AG09319 (cell line): ENCODE measurements at regions not wholly inside any gene's neighbourhood (a gene's known extent, or its start where the extent isn't known, plus 50 kb on each side); places are given as distances from the start of the nearest gene placed in this dataset.
"Not testable (repeated sequence)": the region's sequence is repeated elsewhere in the genome, so short reads cannot be mapped to it uniquely, and the experiment has no call there.

Source experiments
- DNase-seq: peaks from one replicate; pipeline ENCODE4 v3.0.0-alpha.2; 2010; ENCODE audit warnings: low read depth; ENCODE audit errors: extremely low read depth
- CTCF ChIP-seq: IDR thresholded peaks from 2 replicates; pipeline ENCODE4 v1.5.1; 2011; ENCODE audit warnings: low read depth, mild to moderate bottlenecking, inconsistent platforms, low read length, moderate library complexity

- DNase-seq = no peak
- no peak for TF ChIP-seq CTCF
Observed at GRCh38 chr10:125409756-125410155, 249.4 kb upstream of the CTBP2 start.

GRCh38 chr10:125407557-125407956 lies 247.2 kb upstream of the CTBP2 start:
- no peak for DNase-seq
- no peak for TF ChIP-seq CTCF

- no peak for DNase-seq
- no peak for TF ChIP-seq CTCF
Observed at GRCh38 chr10:125407000-125407502, 246.7 kb upstream of the CTBP2 start.

GRCh38 chr10:125404902-125405301 lies 244.5 kb upstream of the CTBP2 start:
- DNase-seq = not testable (repeated sequence)

GRCh38 chr10:125401462-125401861 lies 241.1 kb upstream of the CTBP2 start:
- TF ChIP-seq CTCF = no peak
- DNase-seq = no peak

DNA sequence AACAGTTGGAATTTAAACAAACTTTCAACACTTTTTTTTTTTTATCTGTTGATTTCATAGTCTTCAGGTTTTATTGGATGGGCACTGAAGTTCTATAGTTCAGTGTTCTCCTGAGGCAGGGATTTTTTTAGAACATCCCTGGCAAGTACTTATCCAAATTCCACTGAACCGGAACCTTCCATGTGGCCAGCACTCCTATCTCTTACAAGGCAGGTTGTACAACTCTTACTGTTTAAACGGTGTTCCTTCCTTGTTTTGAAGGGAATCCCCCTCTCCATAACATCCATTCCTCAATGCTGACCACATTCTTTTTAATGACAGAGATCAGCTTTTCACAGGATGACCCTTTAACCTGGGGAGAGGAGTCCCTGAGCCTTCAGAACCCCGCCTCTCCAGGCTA lies 238.9 kb upstream of the CTBP2 start:
- TF ChIP-seq CTCF = no peak
- no peak for DNase-seq

- no peak for TF ChIP-seq CTCF
Observed at GRCh38 chr10:125398270-125398669, 237.9 kb upstream of the CTBP2 start.

DNA sequence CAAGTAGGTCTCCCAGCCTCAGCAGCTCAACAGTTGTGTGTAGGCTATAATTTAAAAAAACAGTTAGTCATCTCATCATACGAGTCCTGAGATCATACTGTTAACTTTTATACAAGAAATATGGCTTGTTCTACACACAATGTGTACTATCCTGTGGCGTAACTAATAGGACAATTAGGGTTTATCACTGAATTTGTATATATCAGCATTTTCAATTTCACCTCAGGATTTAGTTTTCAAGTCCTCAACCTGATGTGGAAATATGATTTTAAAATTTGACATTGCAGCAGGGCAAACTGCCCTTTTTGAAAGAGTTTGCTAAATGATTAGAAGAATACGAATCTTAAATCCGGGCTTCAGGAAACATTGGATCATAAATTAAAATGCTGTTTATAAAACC lies 237.2 kb upstream of the CTBP2 start:
- no peak for TF ChIP-seq CTCF
- DNase-seq = no peak

More at GRCh38 chr10:125398270-125398669, 237.9 kb upstream of the CTBP2 start:
- DNase-seq = no peak
